ENCODE measurements at regions not wholly inside any gene's neighbourhood (a gene's known extent, or its start where the extent isn't known, plus 50 kb on each side); places are given as distances from the start of the nearest gene placed in this dataset.

- TF ChIP-seq CTCF (IDR thresholded peaks at IDR 0.05) (no peak), POLR2A (IDR thresholded peaks at IDR 0.05) (no peak)
Observed at GRCh38 chr7:118511146-118511545, 286.6 kb downstream of the ANKRD7 start.

Measured in heart left ventricle (tissue), 13 donors.